ES-I3 (cell line): ENCODE measurements at regions not wholly inside any gene's neighbourhood (a gene's known extent, or its start where the extent isn't known, plus 50 kb on each side); places are given as distances from the start of the nearest gene placed in this dataset.

ENCODE experiments used
- H3K36me3 ChIP-seq: 2 replicates; pipeline ENCODE4 v1.6.1; 2013; ENCODE audit warnings: mild to moderate bottlenecking, low read length, control low read depth, moderate library complexity; ENCODE audit not compliant: insufficient read depth
- H3K4me1 ChIP-seq: 2 replicates; pipeline ENCODE4 v1.6.1; 2013; ENCODE audit warnings: mild to moderate bottlenecking, control low read depth, low read length; ENCODE audit not compliant: insufficient read depth
- H3K9ac ChIP-seq: 2 replicates; pipeline ENCODE4 v1.6.1; 2013; ENCODE audit warnings: low read depth, mild to moderate bottlenecking, low read length, moderate library complexity
- H3K9me3 ChIP-seq: 2 replicates; pipeline ENCODE4 v1.6.1; 2013; ENCODE audit warnings: mild to moderate bottlenecking, low read length, moderate library complexity; ENCODE audit not compliant: control insufficient read depth, insufficient read depth

- Histone ChIP-seq H3K9ac (no peak overlapping the region), H3K9me3 (no peaks in the 10 kb centered on the region), H3K4me1 (no peaks in the 10 kb centered on the region)
Observed at GRCh38 chr14:97402279-97402678, 605.1 kb downstream of the VRK1 start.

GRCh38 chr14:97407701-97408407 is 610.7 kb downstream of the VRK1 start:
- no peak overlapping the region for H3K9ac ChIP-seq

More at GRCh38 chr14:97402279-97402678, 605.1 kb downstream of the VRK1 start:
- H3K36me3 ChIP-seq, result no peaks in the 10 kb centered on the region

GRCh38 chr14:97408503-97408902 is 611.3 kb downstream of the VRK1 start:
- Histone ChIP-seq H3K36me3 (no peaks in the 10 kb centered on the region), H3K4me1 (peaks cover 15% of the 10 kb centered on the region), H3K9me3 (no peaks in the 10 kb centered on the region), H3K9ac (no peak overlapping the region)

More at GRCh38 chr14:97407701-97408407, 610.7 kb downstream of the VRK1 start:
- Histone ChIP-seq H3K36me3 (no peaks in the 10 kb centered on the region), H3K9me3 (no peaks in the 10 kb centered on the region), H3K4me1 (peaks cover 15% of the 10 kb centered on the region)

- Histone ChIP-seq H3K4me1 (peaks cover 15% of the 10 kb centered on the region), H3K36me3 (no peaks in the 10 kb centered on the region), H3K9me3 (no peaks in the 10 kb centered on the region), H3K9ac (no peak overlapping the region)
Observed at GRCh38 chr14:97408937-97409815, 612.0 kb downstream of the VRK1 start.

GRCh38 chr14:97410667-97411620 is 613.8 kb downstream of the VRK1 start:
- Histone ChIP-seq H3K9me3 (no peaks in the 10 kb centered on the region), H3K36me3 (no peaks in the 10 kb centered on the region), H3K4me1 (peaks cover 33% of the 10 kb centered on the region), H3K9ac (no peak overlapping the region)

- peak overlapping the region; percentile 25; the same call in 1 of the 2 replicates for H3K9ac ChIP-seq
- peaks cover 42% of the 10 kb centered on the region for H3K4me1 ChIP-seq
- no peaks in the 10 kb centered on the region for H3K9me3 ChIP-seq
- no peaks in the 10 kb centered on the region for H3K36me3 ChIP-seq
Observed at GRCh38 chr14:97411938-97412612, 614.9 kb downstream of the VRK1 start.

GRCh38 chr14:97413022-97413539 is 615.9 kb downstream of the VRK1 start:
- Histone ChIP-seq H3K4me1 (peaks cover 42% of the 10 kb centered on the region), H3K9ac (peak overlapping the region; percentile 51; the same call in 1 of the 2 replicates)

GRCh38 chr14:97413966-97414717 is 617.0 kb downstream of the VRK1 start:
- H3K9ac ChIP-seq, result peak overlapping the region; percentile 51
- no peaks in the 10 kb centered on the region for H3K36me3 ChIP-seq
- no peaks in the 10 kb centered on the region for H3K9me3 ChIP-seq
- H3K4me1 ChIP-seq, result peaks cover 42% of the 10 kb centered on the region

More at GRCh38 chr14:97413022-97413539, 615.9 kb downstream of the VRK1 start:
- Histone ChIP-seq H3K9me3 (no peaks in the 10 kb centered on the region), H3K36me3 (no peaks in the 10 kb centered on the region)

- H3K9ac ChIP-seq, result no peak overlapping the region; the same call in none of the 2 replicates
Observed at GRCh38 chr14:97414718-97415098, 617.5 kb downstream of the VRK1 start.

GRCh38 chr14:97415907-97416306 is 618.7 kb downstream of the VRK1 start:
- no peaks in the 10 kb centered on the region for H3K9me3 ChIP-seq
- H3K36me3 ChIP-seq, result no peaks in the 10 kb centered on the region
- peaks cover 37% of the 10 kb centered on the region for H3K4me1 ChIP-seq
- H3K9ac ChIP-seq, result no peak overlapping the region

More at GRCh38 chr14:97414718-97415098, 617.5 kb downstream of the VRK1 start:
- Histone ChIP-seq H3K9me3 (no peaks in the 10 kb centered on the region), H3K36me3 (no peaks in the 10 kb centered on the region), H3K4me1 (peaks cover 42% of the 10 kb centered on the region)

- Histone ChIP-seq H3K9me3 (no peaks in the 10 kb centered on the region), H3K4me1 (peaks cover 31% of the 10 kb centered on the region), H3K36me3 (no peaks in the 10 kb centered on the region), H3K9ac (no peak overlapping the region)
Observed at GRCh38 chr14:97416550-97416949, 619.4 kb downstream of the VRK1 start.

GRCh38 chr14:97417331-97417730 is 620.1 kb downstream of the VRK1 start:
- Histone ChIP-seq H3K36me3 (no peaks in the 10 kb centered on the region), H3K4me1 (peaks cover 28% of the 10 kb centered on the region), H3K9ac (no peak overlapping the region), H3K9me3 (no peaks in the 10 kb centered on the region)

- H3K4me1 ChIP-seq, result peaks cover 17% of the 10 kb centered on the region
- no peak overlapping the region for H3K9ac ChIP-seq
- no peaks in the 10 kb centered on the region for H3K9me3 ChIP-seq
- H3K36me3 ChIP-seq, result no peaks in the 10 kb centered on the region
Observed at GRCh38 chr14:97420211-97420610, 623.0 kb downstream of the VRK1 start.
